Mesenchymal stem cell (in vitro differentiated cells and primary cell): ENCODE measurements at regions not wholly inside any gene's neighbourhood (a gene's known extent, or its start where the extent isn't known, plus 50 kb on each side); places are given as distances from the start of the nearest gene placed in this dataset.

ENCODE experiments used
- DNase-seq: peaks from one replicate; pipeline ENCODE4 v3.0.0-alpha.2; 2013
- H2AFZ ChIP-seq: one replicate; pipeline ENCODE4 v1.6.1; 2013; ENCODE audit warnings: low read depth, mild to moderate bottlenecking, control low read depth, inconsistent platforms, low read length, moderate library complexity
- H2AK5ac ChIP-seq: 2 replicates; pipeline ENCODE4 v1.6.1; 2013; ENCODE audit warnings: low read length, moderate library complexity, mild to moderate bottlenecking, inconsistent platforms; ENCODE audit not compliant: severe bottlenecking
- H2BK120ac ChIP-seq: one replicate; pipeline ENCODE4 v1.6.1; 2013; ENCODE audit warnings: low read depth, mild to moderate bottlenecking, inconsistent platforms, low read length, moderate library complexity
- H2BK12ac ChIP-seq, 2 experiments: one replicate each; pipeline ENCODE4 v1.6.1; 2013; ENCODE audit warnings: inconsistent platforms in 2 of 2, low read length in 2 of 2, mild to moderate bottlenecking in 2 of 2, moderate library complexity in 2 of 2, control low read depth in 1 of 2
- H2BK15ac ChIP-seq: one replicate; pipeline ENCODE4 v1.6.1; 2013; ENCODE audit warnings: mild to moderate bottlenecking, low read depth, inconsistent platforms; ENCODE audit not compliant: poor library complexity, severe bottlenecking
- H2BK5ac ChIP-seq: 2 replicates; pipeline ENCODE4 v1.6.1; 2013; ENCODE audit warnings: low read depth, mild to moderate bottlenecking, low read length, control low read depth, inconsistent platforms; ENCODE audit not compliant: poor library complexity, severe bottlenecking
- H3K14ac ChIP-seq, 2 experiments: one replicate each; pipeline ENCODE4 v1.6.1; 2013; ENCODE audit warnings: inconsistent platforms in 2 of 2, low read length in 2 of 2, control low read depth in 1 of 2, mild to moderate bottlenecking in 1 of 2, moderate library complexity in 1 of 2
- H3K18ac ChIP-seq, 2 experiments: one replicate each; pipeline ENCODE4 v1.6.1; 2013; ENCODE audit warnings: inconsistent platforms in 2 of 2, low read length in 2 of 2, control low read depth in 1 of 2, low read depth in 1 of 2, mild to moderate bottlenecking in 1 of 2
- H3K23ac ChIP-seq, 2 experiments: one replicate each; pipeline ENCODE4 v1.6.1; 2013; ENCODE audit warnings: inconsistent platforms in 2 of 2, low read length in 2 of 2, mild to moderate bottlenecking in 2 of 2, moderate library complexity in 2 of 2, control low read depth in 1 of 2
- H3K27ac ChIP-seq: 2 replicates; pipeline ENCODE4 v1.5.1; 2013; ENCODE audit warnings: mild to moderate bottlenecking, moderate library complexity, low read length, control low read depth, inconsistent platforms; ENCODE audit not compliant: poor library complexity, severe bottlenecking
- H3K27me3 ChIP-seq, 2 experiments: 2 replicates each; pipeline versions ENCODE4 v1.6.1 to v1.7.0; 2013; ENCODE audit warnings: low read length in 2 of 2, mild to moderate bottlenecking in 2 of 2, moderate library complexity in 2 of 2, control low read depth in 1 of 2, inconsistent platforms in 1 of 2; ENCODE audit not compliant: control insufficient read depth in 1 of 2, insufficient read depth in 1 of 2
- H3K36me3 ChIP-seq, 2 experiments: 2 replicates each; pipeline versions ENCODE4 v1.6.1 to v1.7.0; 2013; ENCODE audit warnings: low read length in 2 of 2, control low read depth in 1 of 2, inconsistent platforms in 1 of 2, low read depth in 1 of 2, mild to moderate bottlenecking in 1 of 2; ENCODE audit not compliant: insufficient read depth in 2 of 2, control insufficient read depth in 1 of 2
- H3K4ac ChIP-seq, 2 experiments: one replicate each; pipeline ENCODE4 v1.6.1; 2013; ENCODE audit warnings: inconsistent platforms in 2 of 2, low read length in 2 of 2, mild to moderate bottlenecking in 2 of 2, moderate library complexity in 2 of 2, control low read depth in 1 of 2, low read depth in 1 of 2
- H3K4me1 ChIP-seq: 2 replicates; pipeline ENCODE4 v1.6.1; 2013; ENCODE audit warnings: low read depth, low read length, control low read depth; ENCODE audit not compliant: control insufficient read depth, insufficient read depth
- H3K4me2 ChIP-seq: 2 replicates; pipeline ENCODE4 v1.6.1; 2013; ENCODE audit warnings: low read length, mild to moderate bottlenecking, inconsistent platforms; ENCODE audit not compliant: poor library complexity, severe bottlenecking
- H3K4me3 ChIP-seq, 2 experiments: 2 replicates each; pipeline versions ENCODE4 v1.5.1 to v1.7.0; 2013; ENCODE audit warnings: low read length in 2 of 2, mild to moderate bottlenecking in 2 of 2, control low read depth in 1 of 2, low read depth in 1 of 2; ENCODE audit not compliant: insufficient read depth in 1 of 2
- H3K79me1 ChIP-seq: replicated peaks from 2 replicates; pipeline ENCODE4 v1.6.1; 2013; ENCODE audit warnings: mild to moderate bottlenecking, control low read depth, low read length, inconsistent platforms; ENCODE audit not compliant: poor library complexity, severe bottlenecking
- H3K9ac ChIP-seq: 2 replicates; pipeline ENCODE4 v1.7.0; 2013; ENCODE audit warnings: mild to moderate bottlenecking, low read length, moderate library complexity
- H3K9me3 ChIP-seq: 2 replicates; pipeline ENCODE4 v1.7.0; 2013; ENCODE audit warnings: mild to moderate bottlenecking, low read length; ENCODE audit not compliant: control insufficient read depth
- H4K8ac ChIP-seq: one replicate; pipeline ENCODE4 v1.6.1; 2013; ENCODE audit warnings: inconsistent platforms, mild to moderate bottlenecking, low read length, moderate library complexity
- H4K91ac ChIP-seq: one replicate; pipeline ENCODE4 v1.6.1; 2013; ENCODE audit warnings: mild to moderate bottlenecking, low read length, inconsistent platforms
- WGBS: methylation state at CpG from one replicate; pipeline ENCODE4 v1.1.7; 2013; ENCODE audit warnings: mixed read lengths; 5-methylcytosine and 5-hydroxymethylcytosine counted together

- H3K18ac ChIP-seq = no peak overlapping the region
- no peaks in the 10 kb centered on the region for H3K4me1 ChIP-seq
- H2BK15ac ChIP-seq = no peak overlapping the region
- no peaks in the 10 kb centered on the region for H3K9me3 ChIP-seq
- H2BK120ac ChIP-seq = no peak overlapping the region
- H3K4ac ChIP-seq = no peak overlapping the region
- H4K8ac ChIP-seq = no peak overlapping the region
- no peak overlapping the region for H3K27ac ChIP-seq
- H3K9ac ChIP-seq = no peak overlapping the region
- no peak overlapping the region for H2BK12ac ChIP-seq
- no peak overlapping the region for H3K23ac ChIP-seq
- H3K4me3 ChIP-seq = no peak overlapping the region
- no peak overlapping the region for H2BK5ac ChIP-seq
- no peak overlapping the region for H4K91ac ChIP-seq
- no peaks in the 10 kb centered on the region for H3K36me3 ChIP-seq
- H2AFZ ChIP-seq = no peak overlapping the region
- WGBS = 96% methylated on average over 3 of the region's 4 CpGs
- peak overlapping the region; percentile 81 for H2AK5ac ChIP-seq
- H3K79me1 ChIP-seq = no peaks in the 10 kb centered on the region
- no peak for DNase-seq
- H3K4me2 ChIP-seq = no peak overlapping the region
- no peaks in the 10 kb centered on the region for H3K27me3 ChIP-seq
- no peak overlapping the region for H3K14ac ChIP-seq
Measured at GRCh38 chr2:211144974-211145665, 588.7 kb downstream of the CPS1 start.

- H3K27me3 ChIP-seq = no peaks in the 10 kb centered on the region
- H3K23ac ChIP-seq = no peak overlapping the region
- no peaks in the 10 kb centered on the region for H3K79me1 ChIP-seq
- no peak overlapping the region for H3K18ac ChIP-seq
- no peak overlapping the region for H4K8ac ChIP-seq
- no peak overlapping the region for H2BK120ac ChIP-seq
- no peak overlapping the region for H4K91ac ChIP-seq
- H2BK15ac ChIP-seq = no peak overlapping the region
- no peak overlapping the region for H3K9ac ChIP-seq
- H2AFZ ChIP-seq = no peak overlapping the region
- H3K4me1 ChIP-seq = no peaks in the 10 kb centered on the region
- no peak overlapping the region for H3K27ac ChIP-seq
- no peak overlapping the region for H3K14ac ChIP-seq
- no peak overlapping the region for H3K4me2 ChIP-seq
- no CpG with 5 or more reads among the region's 3 CpGs for WGBS
- H3K9me3 ChIP-seq = no peaks in the 10 kb centered on the region
- no peak overlapping the region for H3K4ac ChIP-seq
- H2AK5ac ChIP-seq = no peak overlapping the region
- no peak overlapping the region for H2BK5ac ChIP-seq
- H3K4me3 ChIP-seq = no peak overlapping the region
- no peak overlapping the region for H2BK12ac ChIP-seq
- no peak for DNase-seq
- no peaks in the 10 kb centered on the region for H3K36me3 ChIP-seq
Measured at GRCh38 chr2:211149731-211150130, 593.3 kb downstream of the CPS1 start.

GRCh38 chr2:211157211-211157610, 600.8 kb downstream of the CPS1 start:
- no peak overlapping the region for H3K4me3 ChIP-seq
- H3K36me3 ChIP-seq = no peaks in the 10 kb centered on the region
- H2AK5ac ChIP-seq = no peak overlapping the region
- H3K4me1 ChIP-seq = no peaks in the 10 kb centered on the region
- H3K27me3 ChIP-seq = no peaks in the 10 kb centered on the region
- no peak overlapping the region for H3K4me2 ChIP-seq
- H2BK15ac ChIP-seq = no peak overlapping the region
- H3K18ac ChIP-seq = no peak overlapping the region
- no peak overlapping the region for H3K23ac ChIP-seq
- H3K9ac ChIP-seq = no peak overlapping the region
- H2BK120ac ChIP-seq = no peak overlapping the region
- peak; percentile 20 for DNase-seq
- H2BK12ac ChIP-seq = no peak overlapping the region
- H3K79me1 ChIP-seq = no peaks in the 10 kb centered on the region
- no peak overlapping the region for H3K14ac ChIP-seq
- no peak overlapping the region for H2AFZ ChIP-seq
- no peak overlapping the region for H3K27ac ChIP-seq
- H3K4ac ChIP-seq = no peak overlapping the region
- H3K9me3 ChIP-seq = no peaks in the 10 kb centered on the region
- no peak overlapping the region for H4K91ac ChIP-seq
- H4K8ac ChIP-seq = no peak overlapping the region
- H2BK5ac ChIP-seq = no peak overlapping the region

- no peaks in the 10 kb centered on the region for H3K27me3 ChIP-seq
- H2BK5ac ChIP-seq = no peak overlapping the region
- H3K4me2 ChIP-seq = no peak overlapping the region
- no peak overlapping the region for H3K23ac ChIP-seq
- no peaks in the 10 kb centered on the region for H3K36me3 ChIP-seq
- no peak overlapping the region for H2BK12ac ChIP-seq
- H3K14ac ChIP-seq = no peak overlapping the region
- no peak overlapping the region for H3K27ac ChIP-seq
- no peak overlapping the region for H3K4me3 ChIP-seq
- H2AFZ ChIP-seq = no peak overlapping the region
- no peak overlapping the region for H3K9ac ChIP-seq
- H4K91ac ChIP-seq = no peak overlapping the region
- H2AK5ac ChIP-seq = no peak overlapping the region
- no peaks in the 10 kb centered on the region for H3K4me1 ChIP-seq
- no peak overlapping the region for H4K8ac ChIP-seq
- H3K79me1 ChIP-seq = no peaks in the 10 kb centered on the region
- H3K9me3 ChIP-seq = no peaks in the 10 kb centered on the region
- H3K18ac ChIP-seq = no peak overlapping the region
- peak; percentile 66 for DNase-seq
- WGBS = 8% methylated on average over 3 of the region's 5 CpGs
- H2BK120ac ChIP-seq = no peak overlapping the region
- H2BK15ac ChIP-seq = no peak overlapping the region
- no peak overlapping the region for H3K4ac ChIP-seq
Measured at GRCh38 chr2:211157856-211158463, 601.6 kb downstream of the CPS1 start.
